H9 (cell line): ENCODE measurements at regions not wholly inside any gene's neighbourhood (a gene's known extent, or its start where the extent isn't known, plus 50 kb on each side); places are given as distances from the start of the nearest gene placed in this dataset.

Experiments
- DNase-seq: peaks from one replicate; pipeline ENCODE4 v3.0.0-alpha.2; 2017
- H2AFZ ChIP-seq: one replicate; pipeline ENCODE4 v1.6.1; 2013; ENCODE audit warnings: mild to moderate bottlenecking, low read length, control low read depth, moderate library complexity
- H2AK5ac ChIP-seq: 2 replicates; pipeline ENCODE4 v1.6.1; 2013; ENCODE audit warnings: low read length, control low read depth, mixed read lengths; ENCODE audit not compliant: insufficient read length
- H2BK120ac ChIP-seq: one replicate; pipeline ENCODE4 v1.6.1; 2013; ENCODE audit warnings: low read depth, mild to moderate bottlenecking, low read length, control low read depth, inconsistent platforms; ENCODE audit not compliant: poor library complexity, severe bottlenecking
- H2BK12ac ChIP-seq: 2 replicates; pipeline ENCODE4 v1.6.1; 2013; ENCODE audit warnings: low read length, control low read depth, mixed read lengths, low read depth; ENCODE audit not compliant: insufficient read length
- H2BK15ac ChIP-seq: 2 replicates; pipeline ENCODE4 v1.6.1; 2013; ENCODE audit warnings: low read depth, low read length, control low read depth
- H2BK20ac ChIP-seq: one replicate; pipeline ENCODE4 v1.6.1; 2013; ENCODE audit warnings: low read depth, mild to moderate bottlenecking, low read length, control low read depth, inconsistent platforms; ENCODE audit not compliant: poor library complexity, severe bottlenecking
- H2BK5ac ChIP-seq: 2 replicates; pipeline ENCODE4 v1.6.1; 2013; ENCODE audit warnings: low read length, control low read depth, mixed read lengths; ENCODE audit not compliant: insufficient read length
- H3K14ac ChIP-seq: 2 replicates; pipeline ENCODE4 v1.6.1; 2013; ENCODE audit warnings: low read length, control low read depth; ENCODE audit not compliant: insufficient read depth
- H3K18ac ChIP-seq: 2 replicates; pipeline ENCODE4 v1.6.1; 2013; ENCODE audit warnings: low read depth, mild to moderate bottlenecking, mixed read lengths, low read length, control low read depth; ENCODE audit not compliant: insufficient read length
- H3K23ac ChIP-seq: 2 replicates; pipeline ENCODE4 v1.6.1; 2013; ENCODE audit warnings: low read length, control low read depth, mixed read lengths, low read depth; ENCODE audit not compliant: insufficient read length
- H3K23me2 ChIP-seq: 2 replicates; pipeline ENCODE4 v1.6.1; 2013; ENCODE audit warnings: low read depth, mild to moderate bottlenecking, mixed read lengths, low read length, control low read depth; ENCODE audit not compliant: insufficient read length, poor library complexity, severe bottlenecking
- H3K27ac ChIP-seq: 2 replicates; pipeline ENCODE4 v1.5.1; 2013; ENCODE audit warnings: low read length, control low read depth, mixed read lengths, low read depth; ENCODE audit not compliant: insufficient read length
- H3K27me3 ChIP-seq: 2 replicates; pipeline ENCODE4 v1.6.1; 2013; ENCODE audit warnings: low read length, control low read depth, inconsistent platforms; ENCODE audit not compliant: insufficient read depth
- H3K4ac ChIP-seq: 2 replicates; pipeline ENCODE4 v1.6.1; 2013; ENCODE audit warnings: low read depth, mild to moderate bottlenecking, control low read depth, inconsistent platforms, low read length, moderate library complexity
- H3K4me1 ChIP-seq: 2 replicates; pipeline ENCODE4 v1.6.1; 2013; ENCODE audit warnings: low read length, control low read depth, inconsistent platforms; ENCODE audit not compliant: insufficient read depth
- H3K4me2 ChIP-seq: 2 replicates; pipeline ENCODE4 v1.6.1; 2013; ENCODE audit warnings: low read length, control low read depth, mixed read lengths; ENCODE audit not compliant: insufficient read length, insufficient read depth
- H3K56ac ChIP-seq: 2 replicates; pipeline ENCODE4 v1.6.1; 2013; ENCODE audit warnings: low read depth, mild to moderate bottlenecking, mixed read lengths, low read length, control low read depth; ENCODE audit not compliant: insufficient read length
- H3K79me1 ChIP-seq: 2 replicates; pipeline ENCODE4 v1.6.1; 2013; ENCODE audit warnings: low read depth, mild to moderate bottlenecking, moderate library complexity, low read length, control low read depth, inconsistent platforms; ENCODE audit not compliant: insufficient read depth, poor library complexity, severe bottlenecking
- H3K79me2 ChIP-seq: 2 replicates; pipeline ENCODE4 v1.6.1; 2013; ENCODE audit warnings: low read length, control low read depth, inconsistent platforms; ENCODE audit not compliant: insufficient read depth
- H3K9ac ChIP-seq: 2 replicates; pipeline ENCODE4 v1.6.1; 2013; ENCODE audit warnings: low read length, control low read depth, mixed read lengths; ENCODE audit not compliant: insufficient read length; ENCODE audit errors: extremely low read depth
- H3K9me3 ChIP-seq: one replicate; pipeline ENCODE4 v1.6.1; 2013; ENCODE audit warnings: low read depth, low read length, inconsistent platforms; ENCODE audit not compliant: control insufficient read depth
- H3T11ph ChIP-seq: one replicate; pipeline ENCODE4 v1.6.1; 2013; ENCODE audit warnings: mild to moderate bottlenecking, low read length, control low read depth, inconsistent platforms
- H4K20me1 ChIP-seq: one replicate; pipeline ENCODE4 v1.6.1; 2013; ENCODE audit not compliant: control insufficient read depth, insufficient read length, insufficient read depth
- H4K5ac ChIP-seq: 2 replicates; pipeline ENCODE4 v1.6.1; 2013; ENCODE audit warnings: low read depth, mild to moderate bottlenecking, mixed read lengths, low read length, control low read depth; ENCODE audit not compliant: insufficient read length
- H4K8ac ChIP-seq: replicated peaks from 2 replicates; pipeline ENCODE4 v1.6.1; 2013; ENCODE audit warnings: low read length, control low read depth, mixed read lengths, low read depth; ENCODE audit not compliant: insufficient read length
- H4K91ac ChIP-seq: 2 replicates; pipeline ENCODE4 v1.6.1; 2013; ENCODE audit warnings: low read depth, mild to moderate bottlenecking, moderate library complexity, mixed read lengths, low read length, control low read depth; ENCODE audit not compliant: insufficient read length
- H3K27ac Mint-ChIP-seq, 3 experiments: 2 replicates in 2 of 3; 3 replicates in 1 of 3; pipeline ENCODE4 v1.8.0; 2020 to 2021; ENCODE audit warnings: mixed read lengths in 3 of 3, mild to moderate bottlenecking in 1 of 3, moderate library complexity in 1 of 3
- H3K27me3 Mint-ChIP-seq: 2 replicates; pipeline ENCODE4 v1.8.0; 2021; ENCODE audit warnings: low read depth, mild to moderate bottlenecking, moderate library complexity, mixed read lengths
- H3K36me3 Mint-ChIP-seq, 3 experiments: 2 replicates in 2 of 3; 3 replicates in 1 of 3; pipeline ENCODE4 v1.8.0; 2020 to 2021; ENCODE audit warnings: low read depth in 3 of 3, mixed read lengths in 3 of 3; ENCODE audit not compliant: insufficient read depth in 1 of 3
- H3K4me1 Mint-ChIP-seq, 2 experiments: 2 replicates each; pipeline ENCODE4 v1.8.0; 2020; ENCODE audit warnings: mixed read lengths in 2 of 2
- H3K4me3 Mint-ChIP-seq, 2 experiments: 2 replicates in 1 of 2; 3 replicates in 1 of 2; pipeline ENCODE4 v1.8.0; 2020 to 2021; ENCODE audit warnings: mild to moderate bottlenecking in 2 of 2, mixed read lengths in 2 of 2, moderate library complexity in 1 of 2
- H3K9me3 Mint-ChIP-seq, 2 experiments: 2 replicates in 1 of 2; 3 replicates in 1 of 2; pipeline ENCODE4 v1.8.0; 2020; ENCODE audit warnings: mild to moderate bottlenecking in 2 of 2, mixed read lengths in 2 of 2, moderate library complexity in 1 of 2
- WGBS: extraction: QIAGEN DNeasy Blood & Tissue Kit; methylation state at CpG from one replicate; pipeline ENCODE4 v1.1.7; 2013; ENCODE audit warnings: missing lambda C conversion rate, low lambda C conversion rate, mixed read lengths; ENCODE audit not compliant: insufficient read length; ENCODE audit errors: extremely low coverage; 5-methylcytosine and 5-hydroxymethylcytosine counted together
- TF ChIP-seq, protein P1 (sequence below): fragments of 200-600 bp; sonication (generic); conservative IDR thresholded peaks from 3 replicates; pipeline ENCODE4 v1.8.0; 2021; ENCODE audit warnings: antibody characterized with exemption, mild to moderate bottlenecking

DNA sequence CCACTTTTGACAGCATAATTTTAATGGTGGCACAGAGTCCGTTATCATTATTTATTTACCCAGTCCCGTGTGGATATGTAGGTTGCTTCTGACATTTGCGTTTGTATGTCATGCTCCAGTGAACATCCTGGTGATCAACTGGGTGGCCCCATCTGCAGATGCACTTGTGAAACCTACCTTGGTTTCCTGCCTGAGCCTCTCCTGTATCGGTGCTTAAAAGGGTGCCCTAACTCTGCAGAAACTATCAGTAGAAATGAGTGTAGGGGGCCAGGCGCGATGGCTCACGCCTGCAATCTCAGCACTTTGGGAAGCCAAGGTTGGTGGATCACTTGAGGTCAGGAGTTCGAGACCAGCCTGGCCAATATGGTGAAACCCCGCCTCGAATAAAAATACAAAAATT is 92.1 kb upstream of the IER5L start:
- H3K27ac ChIP-seq: no peak overlapping the region
- no peak overlapping the region for H3K4me3 Mint-ChIP-seq
- H2BK12ac ChIP-seq: no peak overlapping the region
- no peak overlapping the region for H2AFZ ChIP-seq
- no peak overlapping the region for H3K18ac ChIP-seq
- no peaks in the 10 kb centered on the region for H3K27me3 ChIP-seq
- H3K27ac Mint-ChIP-seq: no peak overlapping the region
- H3K79me2 ChIP-seq: no peaks in the 10 kb centered on the region
- H3K9me3 Mint-ChIP-seq: no peaks in the 10 kb centered on the region; a peak in 4 of 5 replicates
- no peak overlapping the region for H2AK5ac ChIP-seq
- H3K4ac ChIP-seq: no peak overlapping the region
- no peaks in the 10 kb centered on the region for H3K23me2 ChIP-seq
- H3K9ac ChIP-seq: no peak overlapping the region
- H3K79me1 ChIP-seq: no peaks in the 10 kb centered on the region
- TF ChIP-seq, protein P1, sequence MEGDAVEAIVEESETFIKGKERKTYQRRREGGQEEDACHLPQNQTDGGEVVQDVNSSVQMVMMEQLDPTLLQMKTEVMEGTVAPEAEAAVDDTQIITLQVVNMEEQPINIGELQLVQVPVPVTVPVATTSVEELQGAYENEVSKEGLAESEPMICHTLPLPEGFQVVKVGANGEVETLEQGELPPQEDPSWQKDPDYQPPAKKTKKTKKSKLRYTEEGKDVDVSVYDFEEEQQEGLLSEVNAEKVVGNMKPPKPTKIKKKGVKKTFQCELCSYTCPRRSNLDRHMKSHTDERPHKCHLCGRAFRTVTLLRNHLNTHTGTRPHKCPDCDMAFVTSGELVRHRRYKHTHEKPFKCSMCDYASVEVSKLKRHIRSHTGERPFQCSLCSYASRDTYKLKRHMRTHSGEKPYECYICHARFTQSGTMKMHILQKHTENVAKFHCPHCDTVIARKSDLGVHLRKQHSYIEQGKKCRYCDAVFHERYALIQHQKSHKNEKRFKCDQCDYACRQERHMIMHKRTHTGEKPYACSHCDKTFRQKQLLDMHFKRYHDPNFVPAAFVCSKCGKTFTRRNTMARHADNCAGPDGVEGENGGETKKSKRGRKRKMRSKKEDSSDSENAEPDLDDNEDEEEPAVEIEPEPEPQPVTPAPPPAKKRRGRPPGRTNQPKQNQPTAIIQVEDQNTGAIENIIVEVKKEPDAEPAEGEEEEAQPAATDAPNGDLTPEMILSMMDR: no peak
- no peak overlapping the region for H3K56ac ChIP-seq
- H2BK5ac ChIP-seq: no peak overlapping the region
- no peak for DNase-seq
- no peak overlapping the region for H2BK20ac ChIP-seq
- H3K36me3 Mint-ChIP-seq: no peaks in the 10 kb centered on the region
- peaks cover 6% of the 10 kb centered on the region for H3K27me3 Mint-ChIP-seq
- H3K14ac ChIP-seq: no peak overlapping the region
- no peak overlapping the region for H2BK120ac ChIP-seq
- no peak overlapping the region for H4K8ac ChIP-seq
- no peak overlapping the region for H3K23ac ChIP-seq
- H3T11ph ChIP-seq: no peak overlapping the region
- no peak overlapping the region for H4K5ac ChIP-seq
- no peaks in the 10 kb centered on the region for H3K9me3 ChIP-seq
- H3K4me1 ChIP-seq: no peaks in the 10 kb centered on the region
- H3K4me2 ChIP-seq: no peak overlapping the region
- H4K91ac ChIP-seq: no peak overlapping the region
- no peaks in the 10 kb centered on the region for H4K20me1 ChIP-seq
- H2BK15ac ChIP-seq: no peak overlapping the region
- H3K4me1 Mint-ChIP-seq: peaks cover 7 to 24% of the 10 kb centered on the region in 2 experiments
- WGBS: no CpG with 5 or more reads among the region's 10 CpGs
